Liver (tissue), 8 donors: ENCODE measurements at regions not wholly inside any gene's neighbourhood (a gene's known extent, or its start where the extent isn't known, plus 50 kb on each side); places are given as distances from the start of the nearest gene placed in this dataset.

Source experiments
- DNase-seq: peaks from one replicate; pipeline ENCODE4 v3.0.0-alpha.2; 2017; ENCODE audit warnings: low spot score
- H3K27ac ChIP-seq, 2 donors: one replicate each; pipeline ENCODE4 v1.7.0; 2013; ENCODE audit warnings: inconsistent platforms in 2 of 2, low read length in 2 of 2, control low read depth in 1 of 2, low read depth in 1 of 2, mild to moderate bottlenecking in 1 of 2
- H3K27me3 ChIP-seq, 4 donors: one replicate each; pipeline versions ENCODE4 v1.6.1 to v1.7.0; 2013; ENCODE audit warnings: low read length in 3 of 4, inconsistent platforms in 1 of 4, mild to moderate bottlenecking in 1 of 4, moderate library complexity in 1 of 4; ENCODE audit not compliant: control insufficient read depth in 4 of 4, insufficient read depth in 4 of 4
- H3K36me3 ChIP-seq, 4 donors: one replicate each; pipeline versions ENCODE4 v1.6.1 to v1.7.0; 2013; ENCODE audit warnings: low read length in 3 of 4, mild to moderate bottlenecking in 3 of 4, low read depth in 1 of 4, moderate library complexity in 1 of 4; ENCODE audit not compliant: control insufficient read depth in 4 of 4, insufficient read depth in 3 of 4
- H3K4me1 ChIP-seq, 4 donors: one replicate each; pipeline versions ENCODE4 v1.6.1 to v1.7.0; 2013; ENCODE audit warnings: low read length in 3 of 4, mild to moderate bottlenecking in 3 of 4, moderate library complexity in 1 of 4; ENCODE audit not compliant: control insufficient read depth in 4 of 4, insufficient read depth in 4 of 4
- H3K4me3 ChIP-seq, 3 donors: one replicate each; pipeline versions ENCODE4 v1.6.1 to v1.7.0; 2013; ENCODE audit warnings: low read length in 3 of 3, control low read depth in 1 of 3, low read depth in 1 of 3, mild to moderate bottlenecking in 1 of 3
- H3K9ac ChIP-seq, 2 donors: one replicate each; pipeline ENCODE4 v1.7.0; 2013; ENCODE audit warnings: low read length in 2 of 2, mild to moderate bottlenecking in 2 of 2, moderate library complexity in 2 of 2, control low read depth in 1 of 2, low read depth in 1 of 2
- H3K9me3 ChIP-seq, 4 donors: one replicate each; pipeline versions ENCODE4 v1.6.1 to v1.7.0; 2013; ENCODE audit warnings: low read length in 3 of 4; ENCODE audit not compliant: control insufficient read depth in 4 of 4
- ATF3 ChIP-seq: IDR thresholded peaks from 2 replicates; pipeline ENCODE4 v1.6.1; 2016; ENCODE audit warnings: antibody characterized with exemption
- CTCF ChIP-seq: fragments of 150-350 bp; IDR thresholded peaks from 2 replicates; pipeline ENCODE4 v1.5.1; 2017; ENCODE audit warnings: improper control_type of control experiment, low read depth, low read length; ENCODE audit not compliant: missing input control
- EGR1 ChIP-seq, 2 donors: IDR thresholded peaks; 2 replicates each; pipeline ENCODE4 v1.6.1; 2016 to 2018; ENCODE audit warnings: antibody characterized with exemption in 2 of 2, low read depth in 2 of 2
- FOXA1 ChIP-seq: IDR thresholded peaks from 2 replicates; pipeline ENCODE4 v1.6.1; 2016; ENCODE audit warnings: antibody characterized with exemption
- FOXA2 ChIP-seq: IDR thresholded peaks from 2 replicates; pipeline ENCODE4 v1.6.1; 2016; ENCODE audit warnings: antibody characterized with exemption
- GABPA ChIP-seq, 2 donors: IDR thresholded peaks in 1 of 2; conservative IDR thresholded peaks in 1 of 2; 2 replicates each; pipeline ENCODE4 v1.6.1; 2016; ENCODE audit warnings: antibody characterized with exemption in 2 of 2, mild to moderate bottlenecking in 1 of 2, moderate library complexity in 1 of 2
- HNF4A ChIP-seq, 2 donors: conservative IDR thresholded peaks; 2 replicates each; pipeline ENCODE4 v1.6.1; 2016; ENCODE audit warnings: antibody characterized with exemption in 2 of 2, mild to moderate bottlenecking in 2 of 2
- HNF4G ChIP-seq: IDR thresholded peaks from 2 replicates; pipeline ENCODE4 v1.6.1; 2016; ENCODE audit warnings: antibody characterized with exemption
- JUND ChIP-seq, 2 donors: IDR thresholded peaks; 2 replicates each; pipeline ENCODE4 v1.6.1; 2016; ENCODE audit warnings: antibody characterized with exemption in 2 of 2
- MAX ChIP-seq: IDR thresholded peaks from 2 replicates; pipeline ENCODE4 v1.6.1; 2016; ENCODE audit warnings: antibody characterized with exemption
- NR2F2 ChIP-seq: IDR thresholded peaks from 2 replicates; pipeline ENCODE4 v1.6.1; 2016; ENCODE audit warnings: antibody characterized with exemption
- RAD21 ChIP-seq, 2 donors: IDR thresholded peaks; 2 replicates each; pipeline ENCODE4 v1.6.1; 2016; ENCODE audit warnings: antibody characterized with exemption in 2 of 2, mild to moderate bottlenecking in 2 of 2
- REST ChIP-seq: IDR thresholded peaks from 2 replicates; pipeline ENCODE4 v1.6.1; 2016; ENCODE audit warnings: antibody characterized with exemption, mild to moderate bottlenecking
- RXRA ChIP-seq, 2 donors: IDR thresholded peaks; 2 replicates each; pipeline ENCODE4 v1.6.1; 2017 to 2018; ENCODE audit warnings: antibody characterized with exemption in 2 of 2, mild to moderate bottlenecking in 1 of 2
- SP1 ChIP-seq: IDR thresholded peaks from 2 replicates; pipeline ENCODE4 v1.6.1; 2018; ENCODE audit warnings: antibody characterized with exemption, mild to moderate bottlenecking
- TAF1 ChIP-seq: conservative IDR thresholded peaks from 2 replicates; pipeline ENCODE4 v1.6.1; 2016; ENCODE audit warnings: antibody characterized with exemption, mild to moderate bottlenecking
- ZBTB33 ChIP-seq: IDR thresholded peaks from 2 replicates; pipeline ENCODE4 v1.6.1; 2016; ENCODE audit warnings: antibody characterized with exemption
- WGBS: extraction: QIAGEN DNeasy Blood & Tissue Kit; methylation state at CpG from one replicate; pipeline ENCODE4 v1.1.7; 2013; 5-methylcytosine and 5-hydroxymethylcytosine counted together
- donor health status: healthy.
- donor health status: healthy.
- donor health status: healthy.
- donor health status: healthy.
- donor health status: healthy.

- H3K27me3 ChIP-seq: no peaks in the 10 kb centered on the region
- no peaks in the 10 kb centered on the region for H3K36me3 ChIP-seq
- H3K4me1 ChIP-seq: peaks cover 0 to 8% (median 5%) of the 10 kb centered on the region in 4 donors
- TF ChIP-seq SP1 (no peak), TAF1 (no peak), ZBTB33 (no peak), HNF4A (conservative IDR thresholded peaks at IDR 0.05) (no peak), NR2F2 (no peak), CTCF (no peak), HNF4G (no peak)
- H3K9ac ChIP-seq: no peak overlapping the region
- no peak overlapping the region for H3K27ac ChIP-seq
- no peaks in the 10 kb centered on the region for H3K9me3 ChIP-seq
- no peak for DNase-seq
- H3K4me3 ChIP-seq: no peak overlapping the region
- 91% methylated on average over 3 of the region's 3 CpGs for whole genome bisulfite sequencing
These were observed 113.7 kb upstream of the GATA6 start for GRCh38 chr18:22055466-22056238.

GRCh38 chr18:22056950-22057349, 112.4 kb upstream of the GATA6 start:
- H3K36me3 ChIP-seq: no peaks in the 10 kb centered on the region
- no peak overlapping the region for H3K4me3 ChIP-seq
- peaks cover 0 to 8% (median 5%) of the 10 kb centered on the region in 4 donors for H3K4me1 ChIP-seq
- H3K9me3 ChIP-seq: no peaks in the 10 kb centered on the region
- no peaks in the 10 kb centered on the region for H3K27me3 ChIP-seq
- H3K9ac ChIP-seq: no peak overlapping the region
- DNase-seq: no peak
- TF ChIP-seq RXRA (IDR thresholded peaks at IDR 0.05) (no peak), HNF4G (no peak), EGR1 (IDR thresholded peaks at IDR 0.05; ENCODE audit: low read depth in 2 of 2) (no peak), GABPA (IDR thresholded peaks at IDR 0.05 in 1 of 2, conservative IDR thresholded peaks at IDR 0.05 in 1 of 2) (no peak), JUND (IDR thresholded peaks at IDR 0.05) (no peak)
- no peak overlapping the region for H3K27ac ChIP-seq
- 86% methylated on average over 6 of the region's 6 CpGs for WGBS

GRCh38 chr18:22057908-22058527, 111.4 kb upstream of the GATA6 start:
- H3K4me3 ChIP-seq: no peak overlapping the region
- H3K27me3 ChIP-seq: no peaks in the 10 kb centered on the region
- peaks cover 0 to 8% (median 5%) of the 10 kb centered on the region in 4 donors for H3K4me1 ChIP-seq
- no peak for DNase-seq
- no peaks in the 10 kb centered on the region for H3K9me3 ChIP-seq
- WGBS: 60% methylated on average over 5 of the region's 5 CpGs
- H3K36me3 ChIP-seq: no peaks in the 10 kb centered on the region
- no peak overlapping the region for H3K9ac ChIP-seq
- no peak for TF ChIP-seq TAF1
- no peak for TF ChIP-seq REST
- no peak for TF ChIP-seq EGR1 (IDR thresholded peaks at IDR 0.05; ENCODE audit: low read depth in 2 of 2)
- TF ChIP-seq FOXA2: no peak
- TF ChIP-seq MAX: no peak
- no peak for TF ChIP-seq HNF4A (conservative IDR thresholded peaks at IDR 0.05)
- TF ChIP-seq RAD21 (IDR thresholded peaks at IDR 0.05): no peak
- no peak for TF ChIP-seq NR2F2
- no peak for TF ChIP-seq ATF3
- TF ChIP-seq HNF4G: no peak
- TF ChIP-seq FOXA1: no peak
- no peak for TF ChIP-seq JUND (IDR thresholded peaks at IDR 0.05)
- no peak overlapping the region for H3K27ac ChIP-seq
